Activated CD8-positive, alpha-beta T cell treated with anti-CD3 and anti-CD28 coated beads for 36 hours (primary cell): ENCODE measurements at regions not wholly inside any gene's neighbourhood (a gene's known extent, or its start where the extent isn't known, plus 50 kb on each side); places are given as distances from the start of the nearest gene placed in this dataset.

ENCODE experiments used
- ATAC-seq: fragments of 200-7000 bp; cut with Tn5 transposase; one replicate; pipeline ENCODE4 v1.10.0; 2021; ENCODE audit warnings: mild to moderate bottlenecking, moderate library complexity
- CTCF ChIA-PET: fragments of 350-600 bp; sonication (Branson Sonifier 250); formaldehyde crosslinking; loops from one replicate; lab custom pipeline; 2021; ENCODE audit warnings: antibody characterized with exemption; lab: Charles Lee
- POLR2A ChIA-PET: fragments of 350-600 bp; sonication (Branson Sonifier 250); formaldehyde crosslinking; loops from one replicate; lab custom pipeline; 2021; ENCODE audit warnings: antibody characterized with exemption; lab: Charles Lee
- DNase-seq: peaks from one replicate; pipeline ENCODE4 v3.0.0-alpha.2; 2020
- H3K27ac Mint-ChIP-seq: one replicate; pipeline ENCODE4 v1.8.0; 2021; ENCODE audit warnings: mild to moderate bottlenecking, mixed read lengths
- H3K27me3 Mint-ChIP-seq: one replicate; pipeline ENCODE4 v1.8.0; 2021; ENCODE audit warnings: mixed read lengths
- H3K36me3 Mint-ChIP-seq: one replicate; pipeline ENCODE4 v1.8.0; 2021; ENCODE audit warnings: low read depth, mixed read lengths
- H3K4me1 Mint-ChIP-seq: one replicate; pipeline ENCODE4 v1.8.0; 2021; ENCODE audit warnings: low read depth, mixed read lengths
- H3K4me3 Mint-ChIP-seq: one replicate; pipeline ENCODE4 v1.8.0; 2021; ENCODE audit warnings: mild to moderate bottlenecking, moderate library complexity, mixed read lengths
- H3K9me3 Mint-ChIP-seq: one replicate; pipeline ENCODE4 v1.8.0; 2021; ENCODE audit warnings: mixed read lengths
- intact Hi-C: fragments of 100-400 bp; cut with micrococcal nuclease; formaldehyde crosslinking; loops from one replicate; pipeline ENCODE4 v1.10.0; 2022
- TF ChIP-seq, protein P1 (sequence below): fragments of 200-600 bp; IDR thresholded peaks from one replicate; pipeline ENCODE4 v1.8.0; 2022; ENCODE audit warnings: antibody characterized with exemption, mild to moderate bottlenecking

DNA sequence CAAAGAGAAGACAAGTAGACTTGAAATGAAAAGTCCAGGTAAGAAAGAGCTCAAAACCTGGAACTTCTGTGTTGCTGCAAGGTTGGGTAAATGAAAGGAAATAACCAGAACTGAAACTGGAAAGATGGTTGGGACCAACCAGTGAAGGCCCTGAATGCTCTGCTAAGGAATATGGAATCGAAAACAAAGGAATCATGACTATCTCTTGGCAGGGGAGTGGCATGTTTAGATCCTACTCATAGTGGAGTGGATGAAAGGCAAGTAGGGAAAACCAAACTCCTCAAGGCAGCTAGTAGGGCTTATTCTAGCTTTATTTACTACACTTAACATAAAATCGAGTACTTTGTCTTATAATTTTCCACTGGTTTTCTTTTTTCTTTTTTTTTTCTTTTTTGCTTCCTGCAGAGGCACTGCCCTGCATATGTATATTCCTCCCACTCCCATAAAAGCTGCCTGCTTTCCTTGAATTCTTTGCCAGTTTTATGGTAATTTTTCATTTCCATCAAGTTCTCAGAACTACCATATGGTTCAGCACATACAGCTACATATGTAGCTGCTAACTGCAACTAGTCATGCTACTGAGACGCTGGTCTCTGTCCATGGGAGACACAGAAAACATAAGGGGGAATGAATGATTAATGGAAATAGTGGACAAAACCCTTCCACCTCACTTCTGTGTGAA is 247.1 kb upstream of the TMTC1 start:
- no peak for ATAC-seq
- POLR2A ChIA-PET: interaction anchor here (0.6 kb wide), 1 partner anchor 60 kb away, joined by 3 read pairs; no protein-coding TSS in a partner anchor
- Mint-ChIP-seq H3K36me3 (no peaks in the 10 kb centered on the region), H3K4me3 (no peak overlapping the region), H3K27ac (no peak overlapping the region), H3K9me3 (peaks cover 1% of the 10 kb centered on the region), H3K27me3 (no peaks in the 10 kb centered on the region), H3K4me1 (no peaks in the 10 kb centered on the region)
- no peak for DNase-seq
- intact Hi-C loops: no loop called here
- CTCF ChIA-PET: no interaction called here
- TF ChIP-seq, protein P1, sequence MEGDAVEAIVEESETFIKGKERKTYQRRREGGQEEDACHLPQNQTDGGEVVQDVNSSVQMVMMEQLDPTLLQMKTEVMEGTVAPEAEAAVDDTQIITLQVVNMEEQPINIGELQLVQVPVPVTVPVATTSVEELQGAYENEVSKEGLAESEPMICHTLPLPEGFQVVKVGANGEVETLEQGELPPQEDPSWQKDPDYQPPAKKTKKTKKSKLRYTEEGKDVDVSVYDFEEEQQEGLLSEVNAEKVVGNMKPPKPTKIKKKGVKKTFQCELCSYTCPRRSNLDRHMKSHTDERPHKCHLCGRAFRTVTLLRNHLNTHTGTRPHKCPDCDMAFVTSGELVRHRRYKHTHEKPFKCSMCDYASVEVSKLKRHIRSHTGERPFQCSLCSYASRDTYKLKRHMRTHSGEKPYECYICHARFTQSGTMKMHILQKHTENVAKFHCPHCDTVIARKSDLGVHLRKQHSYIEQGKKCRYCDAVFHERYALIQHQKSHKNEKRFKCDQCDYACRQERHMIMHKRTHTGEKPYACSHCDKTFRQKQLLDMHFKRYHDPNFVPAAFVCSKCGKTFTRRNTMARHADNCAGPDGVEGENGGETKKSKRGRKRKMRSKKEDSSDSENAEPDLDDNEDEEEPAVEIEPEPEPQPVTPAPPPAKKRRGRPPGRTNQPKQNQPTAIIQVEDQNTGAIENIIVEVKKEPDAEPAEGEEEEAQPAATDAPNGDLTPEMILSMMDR: no peak

DNA sequence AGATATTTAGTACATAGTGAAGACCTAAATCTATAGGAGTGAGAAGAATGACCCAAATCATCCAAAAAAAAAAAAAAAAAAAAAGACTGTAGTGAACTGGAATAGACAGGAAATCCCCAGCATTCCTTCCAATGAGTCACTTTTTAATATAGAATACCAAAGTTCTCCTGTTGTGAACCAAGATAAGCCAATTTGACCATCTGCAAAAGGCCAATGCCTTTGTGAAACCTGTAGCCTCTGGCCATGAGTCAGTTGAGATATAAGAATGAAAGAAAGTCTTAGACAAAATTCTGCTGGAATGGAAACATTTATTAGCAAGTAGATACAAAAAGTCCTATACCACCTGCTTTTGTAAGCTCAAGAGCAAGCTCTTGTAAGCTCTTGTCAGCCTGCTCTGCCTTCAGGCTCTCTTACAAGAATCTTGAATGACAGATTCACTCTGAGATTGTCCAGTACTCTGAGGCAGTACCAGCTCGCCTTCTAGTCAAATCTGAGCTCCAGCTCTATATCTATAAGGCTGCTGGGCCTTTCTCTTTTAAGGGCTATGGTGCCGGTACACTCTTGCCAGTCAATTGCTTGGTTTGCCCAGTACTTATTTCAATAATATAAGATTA is 243.0 kb upstream of the TMTC1 start:
- no peak for ATAC-seq
- TF ChIP-seq, protein P1: no peak
- ChIA-PET CTCF (no interaction called here), POLR2A (no interaction called here)
- Mint-ChIP-seq H3K4me1 (no peaks in the 10 kb centered on the region), H3K36me3 (no peaks in the 10 kb centered on the region), H3K9me3 (no peaks in the 10 kb centered on the region), H3K4me3 (no peak overlapping the region), H3K27ac (no peak overlapping the region), H3K27me3 (no peaks in the 10 kb centered on the region)
- intact Hi-C loops: no loop called here
- no peak for DNase-seq

DNA sequence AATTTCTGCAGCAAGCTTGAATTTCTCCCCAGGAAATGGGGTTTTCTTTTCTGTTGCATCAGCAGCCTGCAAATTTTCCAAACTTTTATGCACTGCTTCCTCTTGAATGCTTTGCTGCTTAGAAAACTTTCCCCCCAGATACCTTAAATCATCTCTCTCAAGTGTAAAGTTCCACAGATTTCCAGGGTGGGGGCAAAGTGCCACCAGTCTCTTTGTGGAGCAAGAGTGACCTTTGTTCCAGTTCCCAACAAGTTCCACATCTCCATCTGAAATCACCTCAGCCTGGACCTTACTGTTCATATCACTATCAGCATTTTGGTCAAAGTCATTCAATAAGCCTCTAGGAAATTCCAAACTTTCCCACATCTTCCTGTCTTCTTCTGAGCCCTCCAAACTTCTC is 241.6 kb upstream of the TMTC1 start:
- TF ChIP-seq, protein P1: no peak
- intact Hi-C loops: no loop called here
- no peaks in the 10 kb centered on the region for H3K9me3 Mint-ChIP-seq
- no peaks in the 10 kb centered on the region for H3K36me3 Mint-ChIP-seq
- no peaks in the 10 kb centered on the region for H3K4me1 Mint-ChIP-seq
- no peak overlapping the region for H3K4me3 Mint-ChIP-seq
- DNase-seq (no peak), ATAC-seq (no peak)
- H3K27me3 Mint-ChIP-seq: no peaks in the 10 kb centered on the region
- ChIA-PET POLR2A (no interaction called here), CTCF (no interaction called here)
- no peak overlapping the region for H3K27ac Mint-ChIP-seq

DNA sequence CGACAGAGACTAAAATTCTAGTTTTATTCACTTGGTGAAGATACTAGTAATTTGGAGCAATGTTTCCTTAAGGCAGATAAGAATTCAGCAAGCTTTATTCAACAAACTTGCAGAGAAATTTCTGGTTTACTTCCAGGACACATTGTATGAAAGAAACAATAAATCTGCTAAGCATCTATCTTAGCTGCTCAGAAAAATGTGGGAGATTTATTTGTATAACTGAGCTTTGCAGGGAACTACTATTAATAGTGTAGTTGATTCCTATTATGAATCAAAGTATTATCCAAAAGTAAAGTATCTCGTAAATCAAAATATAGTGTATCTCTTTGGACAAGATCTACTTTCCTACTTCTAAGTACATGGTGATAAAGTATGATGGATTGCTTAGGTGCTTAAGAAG is 239.4 kb upstream of the TMTC1 start:
- Mint-ChIP-seq H3K27ac (no peak overlapping the region), H3K36me3 (no peaks in the 10 kb centered on the region), H3K4me3 (no peak overlapping the region), H3K27me3 (no peaks in the 10 kb centered on the region), H3K4me1 (no peaks in the 10 kb centered on the region), H3K9me3 (no peaks in the 10 kb centered on the region)
- TF ChIP-seq, protein P1: no peak
- ChIA-PET CTCF (no interaction called here), POLR2A (no interaction called here)
- intact Hi-C loops: no loop called here
- DNase-seq: no peak
- ATAC-seq: no peak

DNA sequence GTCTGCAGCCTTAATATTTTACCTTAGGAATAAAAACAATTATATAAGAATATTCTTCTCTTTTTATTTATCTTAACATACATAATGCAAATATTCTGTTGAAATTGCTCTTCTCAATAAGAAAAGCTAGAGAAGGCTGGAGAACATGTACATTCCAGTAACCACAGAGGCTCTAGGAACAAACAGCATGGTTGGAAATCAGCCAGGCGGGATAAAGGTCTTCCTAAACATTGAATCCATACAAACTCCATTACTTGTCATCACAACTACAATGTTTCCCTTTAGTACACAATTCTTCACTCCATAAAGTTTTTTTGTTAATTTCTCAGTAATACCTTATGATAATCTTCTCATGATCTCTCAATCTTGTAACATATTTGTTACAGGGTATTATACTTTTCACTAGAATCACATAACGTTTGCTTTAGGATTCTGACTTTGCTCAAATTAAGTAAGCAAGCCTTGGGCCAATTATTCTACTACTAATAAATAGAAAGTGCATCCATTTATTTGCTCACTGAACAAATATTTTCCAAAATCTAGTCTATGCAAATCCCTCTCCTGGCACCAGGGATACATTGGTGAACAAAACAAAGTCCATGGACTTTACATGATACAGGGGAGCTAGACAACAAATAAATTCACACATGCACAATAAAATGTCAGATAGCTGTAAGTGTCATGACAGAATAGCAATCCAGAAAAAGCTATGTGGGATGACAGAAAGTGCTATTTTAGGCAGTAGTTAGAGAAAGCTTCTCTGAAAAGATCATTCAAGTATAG is 237.5 kb upstream of the TMTC1 start:
- Mint-ChIP-seq H3K36me3 (no peaks in the 10 kb centered on the region), H3K4me1 (no peaks in the 10 kb centered on the region), H3K4me3 (no peak overlapping the region), H3K27me3 (no peaks in the 10 kb centered on the region), H3K27ac (no peak overlapping the region), H3K9me3 (no peaks in the 10 kb centered on the region)
- ChIA-PET CTCF (no interaction called here), POLR2A (no interaction called here)
- intact Hi-C loops: no loop called here
- DNase-seq (no peak), ATAC-seq (no peak)
- TF ChIP-seq, protein P1: no peak
